ENCODE measurements at regions not wholly inside any gene's neighbourhood (a gene's known extent, or its start where the extent isn't known, plus 50 kb on each side); places are given as distances from the start of the nearest gene placed in this dataset.

GRCh38 chr14:40870252-40870651 lies 736.4 kb upstream of the LRFN5 start:
- DNase-seq = peak; percentile 35

- DNase-seq = no peak
Observed at GRCh38 chr14:40859055-40859454, 747.6 kb upstream of the LRFN5 start.

DNA sequence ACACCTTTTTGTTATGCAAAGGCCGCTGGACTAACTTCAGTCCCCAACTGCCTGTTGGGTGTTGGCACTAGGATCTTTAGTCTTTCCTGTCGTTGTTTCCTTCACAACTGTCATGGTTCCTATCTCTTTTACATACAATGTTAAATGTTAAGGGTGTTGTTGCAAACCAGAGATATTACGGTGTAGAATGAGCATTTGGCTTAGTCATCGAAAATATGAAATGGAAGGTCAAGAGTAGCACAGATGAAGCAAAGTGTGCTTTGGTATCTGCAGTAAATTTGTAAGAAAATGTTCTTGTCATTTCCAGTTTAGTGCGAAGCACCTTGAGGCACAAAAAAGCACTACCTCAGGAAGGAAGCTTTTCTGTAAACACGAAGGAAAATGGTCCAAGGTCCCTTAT lies 751.3 kb upstream of the LRFN5 start:
- DNase-seq = no peak

DNA sequence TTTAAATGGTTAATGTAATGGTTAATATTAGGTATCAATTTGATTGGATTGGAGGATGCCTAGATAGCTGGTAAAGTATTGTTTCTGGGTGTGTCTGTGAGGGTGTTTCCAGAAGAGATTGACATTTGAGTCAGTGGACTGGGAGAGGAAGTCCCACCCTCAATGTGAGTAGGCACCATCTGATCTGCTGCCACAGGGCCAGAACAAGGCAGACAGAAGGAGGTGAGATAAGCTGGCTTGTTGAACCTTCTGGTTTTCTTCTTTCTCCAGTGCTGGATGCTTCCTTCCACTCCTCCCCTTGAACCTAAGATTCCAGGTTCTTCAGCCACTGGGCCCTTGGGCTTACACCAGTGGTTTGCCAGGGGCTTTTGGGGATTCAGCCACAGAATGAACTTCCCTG lies 756.5 kb upstream of the LRFN5 start:
- DNase-seq = no peak

DNA sequence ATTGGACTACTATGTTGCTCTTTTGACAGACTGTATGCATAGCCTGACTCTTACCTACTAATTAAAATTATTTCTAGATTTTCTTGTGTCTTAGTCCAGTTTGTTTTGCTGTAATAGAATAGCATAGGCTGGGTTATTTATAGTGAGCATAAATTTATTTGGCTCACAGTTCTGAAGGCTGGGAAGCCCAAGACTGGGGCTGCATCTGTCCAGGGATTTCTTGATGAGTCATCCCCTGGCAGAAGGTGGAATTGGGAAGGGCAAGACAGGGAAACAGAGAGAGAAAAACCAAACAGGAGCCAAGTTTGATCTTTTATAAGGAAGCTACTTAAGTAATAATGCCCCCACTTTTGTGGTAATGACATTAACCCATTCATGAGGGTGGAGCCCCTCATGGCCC lies 759.2 kb upstream of the LRFN5 start:
- DNase-seq = no peak

DNA sequence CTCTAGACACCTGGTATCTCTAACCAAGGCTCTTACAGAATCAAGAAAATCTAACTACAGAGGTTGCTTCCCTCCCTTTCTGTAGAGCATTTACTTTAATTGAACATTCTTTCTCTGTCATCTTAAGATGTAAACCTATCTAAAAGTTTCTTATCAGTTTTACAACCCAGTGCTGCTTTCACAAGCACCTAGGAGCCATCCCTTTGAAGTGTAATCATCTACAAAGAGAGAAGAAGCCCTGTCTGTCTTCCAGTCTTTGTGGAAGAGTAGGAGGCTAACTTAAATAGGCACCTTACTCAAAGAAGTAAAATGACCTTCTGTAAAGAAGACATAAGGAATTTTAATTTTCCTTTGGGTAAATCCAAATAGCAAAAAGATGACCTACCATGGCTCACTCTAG lies 763.9 kb upstream of the LRFN5 start:
- DNase-seq = no peak

GRCh38 chr14:40841886-40842285 lies 764.8 kb upstream of the LRFN5 start:
- no peak for DNase-seq

GRCh38 chr14:40838601-40839000 lies 768.1 kb upstream of the LRFN5 start:
- no peak for DNase-seq

DNA sequence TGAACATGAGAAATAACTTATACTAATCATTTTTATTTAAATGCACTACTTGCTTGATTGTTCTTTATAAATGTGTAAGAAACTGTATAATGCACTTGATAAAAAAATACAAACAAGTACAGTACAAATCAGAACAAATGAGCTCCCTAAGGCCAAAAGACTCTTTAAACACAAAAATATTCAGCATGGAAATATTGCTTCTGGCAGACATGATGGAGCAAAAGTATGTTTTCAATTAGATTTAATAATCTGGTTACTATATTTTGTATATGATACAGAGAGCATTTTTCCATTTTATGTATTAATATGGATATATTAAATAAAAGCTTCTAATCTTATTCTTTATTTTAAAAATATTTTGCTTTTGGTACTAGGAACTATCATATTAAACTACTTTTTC lies 800.2 kb upstream of the LRFN5 start:
- no peak for DNase-seq

- no peak for DNase-seq
Observed at GRCh38 chr14:40796168-40796567, 810.5 kb upstream of the LRFN5 start.

GRCh38 chr14:40784860-40785259 lies 821.8 kb upstream of the LRFN5 start:
- DNase-seq = no peak

DNA sequence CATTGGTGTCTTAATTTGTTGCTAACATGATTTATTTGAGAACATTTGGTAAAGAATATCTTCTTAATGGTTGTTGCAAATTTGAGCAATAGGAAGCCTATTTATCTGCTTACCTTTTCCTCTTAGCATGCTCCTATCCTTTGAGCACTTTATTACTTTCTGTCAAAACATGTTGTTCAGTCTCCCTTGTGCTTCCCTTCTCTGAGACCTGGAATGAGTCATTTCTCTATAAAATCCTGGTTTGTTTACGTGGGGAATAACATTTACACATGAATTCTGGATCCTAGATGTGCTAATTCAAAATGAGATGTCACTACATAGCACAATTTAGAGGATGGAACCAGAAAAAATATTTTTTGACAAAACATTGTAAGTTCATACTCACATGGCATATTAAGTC lies 844.0 kb upstream of the LRFN5 start:
- DNase-seq = no peak

DNA sequence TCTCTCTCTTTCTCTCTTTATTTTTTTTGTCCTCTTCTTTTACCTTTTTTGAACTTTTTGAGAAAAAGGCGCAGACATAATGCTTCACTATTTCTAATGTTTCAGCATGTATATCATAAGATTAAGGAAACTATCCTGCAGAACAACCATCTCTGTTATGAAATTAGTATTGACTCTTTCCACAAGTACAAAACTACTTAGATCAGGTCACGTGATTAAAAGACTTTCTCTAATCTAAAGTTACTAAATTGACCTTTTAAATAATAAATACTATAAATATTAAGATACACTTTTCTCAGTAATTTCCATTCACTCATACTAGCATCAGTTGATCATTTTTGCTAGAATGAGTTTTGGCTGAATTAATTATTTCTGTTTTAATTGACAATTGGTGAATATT lies 844.5 kb upstream of the LRFN5 start:
- no peak for DNase-seq

DNA sequence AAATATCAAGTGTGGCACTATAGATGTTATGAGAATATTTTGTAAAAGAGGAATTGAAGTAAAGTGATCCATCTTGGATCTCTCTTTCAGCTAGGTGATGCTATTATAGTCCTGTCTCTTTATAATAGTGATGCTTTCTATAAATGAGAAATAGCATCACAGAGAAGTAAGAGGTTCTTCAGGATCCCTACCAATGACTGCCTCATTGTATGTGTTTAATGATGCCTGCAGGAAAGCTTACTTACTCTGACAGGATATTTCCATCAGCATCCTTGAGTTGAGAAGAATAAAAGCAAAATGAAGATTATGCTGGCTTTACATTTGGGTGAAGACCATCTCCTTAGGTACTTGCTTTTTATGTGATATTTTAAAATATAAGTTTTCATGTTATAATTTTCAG lies 846.0 kb upstream of the LRFN5 start:
- DNase-seq = no peak

- DNase-seq = no peak
Observed at GRCh38 chr14:40758076-40758475, 848.6 kb upstream of the LRFN5 start.

DNA sequence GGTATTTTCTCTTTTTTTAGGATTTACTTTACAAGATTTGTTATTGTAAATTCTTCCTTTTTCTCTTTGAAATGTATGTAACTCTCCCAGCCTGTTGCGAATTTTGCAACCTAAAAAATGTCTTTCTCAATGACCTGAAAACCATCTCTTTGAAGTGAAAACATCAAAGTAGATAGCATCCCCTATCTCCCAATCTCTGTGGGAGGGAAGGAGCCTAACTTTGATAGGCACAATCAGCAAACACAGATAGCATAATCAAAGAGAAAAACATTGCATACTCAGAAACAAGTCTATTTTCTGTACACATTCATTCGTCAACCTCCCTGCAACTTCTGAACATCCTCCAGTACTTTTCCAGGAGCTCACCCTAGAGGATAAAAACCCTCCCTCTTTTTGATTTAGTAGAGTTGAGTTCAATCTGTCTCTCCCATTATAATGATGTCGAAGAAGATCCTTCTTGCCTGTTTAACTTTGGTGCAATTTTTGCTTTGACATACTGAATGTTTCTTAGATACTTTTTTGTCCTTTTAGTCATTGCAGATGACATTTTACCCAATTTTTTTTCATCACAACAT lies 849.2 kb upstream of the LRFN5 start:
- DNase-seq = no peak

DNA sequence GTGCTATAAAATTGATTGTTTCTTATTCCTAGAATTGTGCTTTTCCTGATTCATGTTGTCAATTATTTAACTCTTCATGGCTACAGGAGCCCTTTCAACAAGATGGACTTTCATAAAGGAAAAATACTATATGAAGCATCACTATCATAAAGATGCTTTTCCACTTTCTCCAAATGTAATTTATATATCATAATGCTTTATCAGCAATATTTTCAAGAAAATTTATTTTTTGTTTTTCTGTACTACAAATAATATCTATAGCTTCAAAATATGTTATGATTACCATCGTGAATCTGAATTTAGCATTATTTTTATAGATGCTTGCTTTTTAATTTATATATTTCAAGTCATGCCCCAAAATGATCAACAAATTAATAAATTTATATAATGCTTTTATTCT lies 873.5 kb upstream of the LRFN5 start:
- no peak for DNase-seq

- no peak for DNase-seq
Observed at GRCh38 chr14:40727107-40727506, 879.6 kb upstream of the LRFN5 start.

GRCh38 chr14:40713387-40713786 lies 893.3 kb upstream of the LRFN5 start:
- DNase-seq = no peak

- no peak for DNase-seq
Observed at GRCh38 chr14:40697231-40697630, 909.4 kb upstream of the LRFN5 start.

- no peak for DNase-seq
Observed at GRCh38 chr14:40694023-40694422, 912.7 kb upstream of the LRFN5 start.

GRCh38 chr14:40691066-40691465 lies 915.6 kb upstream of the LRFN5 start:
- DNase-seq = no peak

GRCh38 chr14:40685764-40686163 lies 920.9 kb upstream of the LRFN5 start:
- DNase-seq = no peak

- DNase-seq = no peak
Observed at GRCh38 chr14:40684328-40684727, 922.3 kb upstream of the LRFN5 start.

GRCh38 chr14:40682131-40682913 lies 924.4 kb upstream of the LRFN5 start:
- DNase-seq = no peak
